Raji (cell line): ENCODE measurements at regions not wholly inside any gene's neighbourhood (a gene's known extent, or its start where the extent isn't known, plus 50 kb on each side); places are given as distances from the start of the nearest gene placed in this dataset.

Source experiments
- POLR2A ChIP-seq: IDR thresholded peaks from 2 replicates; pipeline ENCODE4 v1.6.1; 2011; ENCODE audit warnings: low read depth, low read length, control low read depth; ENCODE audit not compliant: insufficient read depth

GRCh38 chr22:48658246-48658645, 1169.4 kb downstream of the BRD1 start:
- TF ChIP-seq POLR2A, result no peak

GRCh38 chr22:48654492-48654891, 1173.2 kb downstream of the BRD1 start:
- TF ChIP-seq POLR2A, result no peak

GRCh38 chr22:48653929-48654328, 1173.7 kb downstream of the BRD1 start:
- no peak for TF ChIP-seq POLR2A

- TF ChIP-seq POLR2A, result no peak
Measured at GRCh38 chr22:48653306-48653705, 1174.4 kb downstream of the BRD1 start.

- no peak for TF ChIP-seq POLR2A
Measured at GRCh38 chr22:48652796-48653195, 1174.9 kb downstream of the BRD1 start.

- no peak for TF ChIP-seq POLR2A
Measured at GRCh38 chr22:48651981-48652538, 1175.6 kb downstream of the BRD1 start.

- no peak for TF ChIP-seq POLR2A
Measured at GRCh38 chr22:48651036-48651890, 1176.4 kb downstream of the BRD1 start.

- no peak for TF ChIP-seq POLR2A
Measured at GRCh38 chr22:48650323-48651035, 1177.2 kb downstream of the BRD1 start.

- no peak for TF ChIP-seq POLR2A
Measured at GRCh38 chr22:48649466-48649865, 1178.2 kb downstream of the BRD1 start.

GRCh38 chr22:48649031-48649430, 1178.6 kb downstream of the BRD1 start:
- no peak for TF ChIP-seq POLR2A

GRCh38 chr22:48647606-48648515, 1179.8 kb downstream of the BRD1 start:
- no peak for TF ChIP-seq POLR2A

- TF ChIP-seq POLR2A, result no peak
Measured at GRCh38 chr22:48647051-48647450, 1180.6 kb downstream of the BRD1 start.

GRCh38 chr22:48646216-48646925, 1181.3 kb downstream of the BRD1 start:
- no peak for TF ChIP-seq POLR2A

GRCh38 chr22:48645766-48646165, 1181.9 kb downstream of the BRD1 start:
- TF ChIP-seq POLR2A, result no peak

GRCh38 chr22:48644997-48645396, 1182.7 kb downstream of the BRD1 start:
- no peak for TF ChIP-seq POLR2A

- no peak for TF ChIP-seq POLR2A
Measured at GRCh38 chr22:48644108-48644507, 1183.6 kb downstream of the BRD1 start.
